GM19455 (cell line): ENCODE measurements at regions not wholly inside any gene's neighbourhood (a gene's known extent, or its start where the extent isn't known, plus 50 kb on each side); places are given as distances from the start of the nearest gene placed in this dataset.
"Not testable (repeated sequence)": the region's sequence is repeated elsewhere in the genome, so short reads cannot be mapped to it uniquely, and the experiment has no call there.

Source experiments
- ATAC-seq: cut with Tn5 transposase; IDR thresholded peaks from one replicate; pipeline ENCODE4 v1.9.1; 2021; ENCODE audit not compliant: unreplicated experiment

DNA sequence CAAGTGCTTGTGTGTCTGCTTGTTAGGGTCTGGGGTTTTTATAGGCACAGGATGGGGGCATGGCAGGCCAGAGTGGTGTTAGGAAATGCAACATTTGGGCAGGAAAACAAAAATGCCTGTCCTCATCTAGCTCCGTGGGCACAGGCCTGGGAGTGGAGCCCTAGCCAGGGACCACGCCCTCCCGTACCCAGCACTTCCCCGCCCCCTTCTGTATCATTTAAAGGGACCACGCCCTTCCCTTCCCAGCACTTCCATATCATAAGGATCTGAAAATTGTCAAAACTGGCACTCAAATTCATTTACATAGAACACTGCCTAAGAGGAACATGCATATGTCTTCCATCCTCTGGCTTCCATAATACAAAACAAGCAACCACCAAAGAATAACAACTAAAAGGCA lies 185.8 kb downstream of the B3GLCT start:
- ATAC-seq: no peak

DNA sequence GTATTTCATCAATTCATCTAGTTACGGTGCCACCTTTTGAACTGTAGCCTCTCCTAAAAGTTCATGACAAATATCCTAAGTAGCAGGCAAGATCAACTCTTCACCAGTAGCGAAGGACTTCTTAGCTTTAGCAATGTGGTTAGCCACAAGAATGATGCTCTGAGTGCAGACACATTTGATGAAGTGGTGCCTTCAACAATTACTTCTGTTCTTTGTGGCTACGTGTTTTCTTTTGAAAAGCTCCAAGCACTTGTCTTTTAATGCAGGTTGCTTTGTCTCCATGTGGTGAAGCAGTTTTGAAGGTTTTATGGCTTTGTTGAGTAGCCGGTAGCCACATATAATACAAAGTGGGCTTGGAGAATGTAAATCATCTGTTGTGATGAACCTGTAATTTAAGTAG lies 194.7 kb downstream of the B3GLCT start:
- ATAC-seq: no peak

DNA sequence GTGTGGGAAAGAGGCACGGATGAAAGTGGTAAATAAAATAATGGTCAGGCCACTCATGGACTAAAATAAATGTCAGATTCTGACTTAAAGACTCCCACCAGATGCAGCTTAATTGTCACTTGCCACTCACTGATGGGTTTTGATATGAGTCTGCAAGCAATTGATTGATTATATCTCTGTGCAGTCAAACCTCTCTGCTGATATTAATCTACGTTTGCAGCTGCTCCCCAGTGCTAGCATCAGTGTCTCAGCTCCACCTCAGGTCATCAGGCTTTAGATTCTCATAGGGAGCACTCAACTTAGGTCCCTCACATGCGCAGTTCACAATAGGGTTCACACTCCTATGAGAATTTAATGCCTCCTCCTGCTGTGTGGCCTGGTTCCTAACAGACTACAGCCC lies 195.3 kb downstream of the B3GLCT start:
- ATAC-seq: no peak

DNA sequence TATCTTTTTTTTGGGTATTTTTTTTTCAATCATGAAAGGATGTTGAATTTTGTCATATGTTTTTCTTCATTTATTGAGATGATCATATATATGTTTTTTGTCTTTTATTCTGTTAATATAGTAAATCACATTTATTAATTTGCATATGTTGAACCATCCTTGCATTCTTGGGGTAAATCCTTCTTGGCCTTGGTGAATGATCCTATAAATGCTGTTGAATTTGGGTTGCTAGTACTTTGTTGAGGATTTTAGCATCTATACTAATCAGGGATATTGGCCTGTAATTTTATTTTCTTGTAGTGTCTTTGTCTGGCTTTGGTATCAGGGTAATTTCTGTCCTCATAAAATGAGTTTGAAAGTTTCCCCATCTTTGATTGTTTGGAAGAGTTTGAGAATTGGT lies 199.9 kb downstream of the B3GLCT start:
- no peak for ATAC-seq

DNA sequence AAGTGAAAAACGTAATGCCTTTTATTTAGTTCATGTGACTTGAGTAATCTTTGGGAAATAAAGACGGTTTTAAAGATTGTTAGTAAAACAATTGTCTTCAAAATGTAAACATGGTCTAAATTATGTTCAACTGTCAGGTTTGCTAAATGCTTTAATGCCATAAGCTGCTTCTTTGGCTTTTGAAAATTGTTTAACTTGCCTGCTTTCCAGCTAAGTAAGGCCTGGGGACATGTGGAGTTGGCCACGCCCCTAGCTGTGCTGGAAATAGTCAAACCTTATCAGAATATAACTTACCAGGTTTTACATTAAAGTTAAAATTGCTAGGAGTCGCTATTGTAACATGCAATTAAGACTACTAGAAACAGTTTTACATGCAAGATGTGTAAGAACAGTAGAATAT lies 203.9 kb downstream of the B3GLCT start:
- not testable (repeated sequence) for ATAC-seq

DNA sequence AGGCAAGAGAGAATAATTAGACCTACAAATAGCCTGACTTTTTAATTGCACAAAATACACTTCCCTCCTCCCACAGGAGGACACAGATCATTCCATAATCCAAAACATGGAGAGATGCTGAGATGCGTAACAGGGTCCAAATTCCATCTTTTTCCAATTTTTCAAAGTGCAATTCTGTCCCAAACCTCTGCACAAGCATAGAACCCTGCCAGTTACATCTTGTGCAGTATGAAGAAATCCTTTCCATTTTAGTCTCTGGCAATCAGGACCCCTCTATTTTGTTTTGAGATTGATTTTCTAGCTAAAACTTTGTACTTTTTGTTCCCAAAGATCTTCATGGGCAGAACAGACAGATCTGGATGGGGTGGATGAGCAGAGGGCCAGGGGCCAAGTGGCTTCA lies 209.2 kb downstream of the B3GLCT start:
- no peak for ATAC-seq

DNA sequence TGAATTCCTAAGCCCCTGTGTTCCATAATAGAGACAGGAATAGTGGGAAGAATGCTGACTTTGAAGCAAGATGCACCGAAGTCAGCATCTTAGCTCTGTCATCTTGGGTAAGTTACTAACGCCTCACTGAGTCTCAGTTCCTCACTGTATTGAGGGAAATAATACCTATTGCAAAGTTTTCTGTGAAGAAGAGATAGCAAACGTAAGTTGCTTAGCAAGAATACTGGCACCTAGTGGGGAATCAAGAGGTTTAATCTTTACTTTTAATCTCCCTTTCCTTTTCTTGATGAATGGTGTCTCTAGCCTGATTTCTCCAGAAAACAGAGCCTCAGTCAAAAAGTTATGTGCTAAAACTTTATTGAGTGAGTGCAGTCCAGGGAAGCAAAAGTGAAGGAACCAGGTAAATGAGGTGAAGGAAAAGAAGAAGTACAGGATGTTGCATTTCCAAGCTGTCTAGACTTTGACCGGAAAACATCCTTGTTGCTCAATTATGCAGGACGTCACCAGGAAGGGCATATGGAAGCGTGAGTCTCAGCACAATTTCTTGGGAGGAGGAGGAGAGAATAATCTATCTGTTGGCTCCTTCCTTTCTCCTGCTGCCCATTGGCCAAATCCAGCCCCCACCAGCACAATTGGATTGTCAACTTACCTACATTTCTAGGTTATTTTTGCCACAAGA lies 210.0 kb downstream of the B3GLCT start:
- ATAC-seq: no peak

DNA sequence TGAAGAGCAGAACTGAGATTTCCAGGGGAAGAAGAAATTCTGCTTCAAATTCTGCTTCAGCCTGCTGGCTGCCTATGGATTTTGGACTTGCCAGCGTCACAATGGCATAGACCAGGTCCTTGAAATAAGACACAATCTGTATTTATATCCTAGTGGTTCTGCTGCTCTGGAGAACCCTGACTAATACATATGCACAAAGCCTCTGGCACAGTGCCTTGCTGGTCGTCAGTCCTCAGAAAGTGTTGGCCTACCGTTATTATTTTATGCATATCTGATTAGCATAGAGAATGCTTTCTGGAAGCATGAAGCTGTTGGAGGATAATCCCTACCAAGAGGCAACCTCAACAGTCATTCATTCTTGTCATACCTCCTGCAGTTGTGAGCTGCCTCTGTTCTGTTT lies 213.7 kb downstream of the B3GLCT start:
- ATAC-seq: no peak

DNA sequence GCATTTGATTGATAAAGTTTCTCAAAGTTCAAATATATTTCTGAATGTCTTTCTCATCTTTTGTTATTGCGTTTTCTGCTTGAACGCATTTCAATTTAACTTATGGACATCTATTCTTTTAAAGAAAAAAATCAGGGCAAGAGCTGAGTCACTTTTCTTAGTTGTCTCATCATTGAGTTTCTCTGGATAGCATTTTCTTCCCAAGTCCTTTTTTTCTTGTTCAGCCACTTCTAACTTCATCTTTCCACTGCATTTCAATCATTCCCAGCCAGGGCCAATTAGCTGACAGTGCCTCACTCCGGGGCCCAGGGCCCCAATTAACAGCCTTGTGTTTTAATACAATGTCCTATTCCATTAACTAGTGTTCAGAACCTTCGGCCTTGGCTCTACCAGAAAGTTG lies 216.3 kb downstream of the B3GLCT start:
- ATAC-seq: no peak

DNA sequence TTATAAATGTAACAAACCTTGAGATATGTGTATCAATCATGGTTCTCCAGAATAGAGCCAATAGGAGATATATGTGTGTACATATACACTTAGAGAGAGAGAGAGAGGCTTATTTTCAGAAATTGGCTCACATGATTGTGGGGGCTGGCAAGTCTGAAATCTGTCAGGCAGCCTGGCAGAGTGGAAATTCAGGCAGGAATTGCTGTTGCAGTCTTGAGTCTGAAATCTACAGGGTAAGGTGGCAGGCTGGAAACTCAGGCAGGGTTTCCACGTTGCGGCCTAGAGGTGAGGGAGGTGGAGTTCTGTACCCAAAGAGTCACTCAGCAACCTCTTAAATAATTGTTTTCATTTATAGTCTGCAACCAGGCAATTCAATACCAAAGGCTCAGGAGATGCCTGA lies 218.4 kb downstream of the B3GLCT start:
- no peak for ATAC-seq

DNA sequence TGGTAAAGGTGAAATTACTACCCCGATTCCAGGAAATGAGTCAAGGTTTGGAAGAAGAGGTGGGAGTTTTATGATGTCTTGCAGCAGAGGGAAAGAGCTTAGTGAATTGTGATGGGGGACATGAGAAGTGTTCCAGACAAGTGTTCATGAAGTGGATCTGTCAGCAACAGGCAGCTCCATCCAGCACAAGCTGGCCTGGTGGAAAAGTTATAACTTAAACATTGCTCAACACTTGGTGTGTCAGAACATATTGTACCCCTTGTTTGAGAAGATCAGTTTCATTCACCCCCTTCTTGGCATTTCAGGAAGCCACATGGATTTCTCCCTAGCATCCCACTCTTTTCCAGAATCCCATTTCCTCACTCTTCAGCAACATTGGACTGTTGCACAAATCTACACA lies 222.0 kb downstream of the B3GLCT start:
- no peak for ATAC-seq

DNA sequence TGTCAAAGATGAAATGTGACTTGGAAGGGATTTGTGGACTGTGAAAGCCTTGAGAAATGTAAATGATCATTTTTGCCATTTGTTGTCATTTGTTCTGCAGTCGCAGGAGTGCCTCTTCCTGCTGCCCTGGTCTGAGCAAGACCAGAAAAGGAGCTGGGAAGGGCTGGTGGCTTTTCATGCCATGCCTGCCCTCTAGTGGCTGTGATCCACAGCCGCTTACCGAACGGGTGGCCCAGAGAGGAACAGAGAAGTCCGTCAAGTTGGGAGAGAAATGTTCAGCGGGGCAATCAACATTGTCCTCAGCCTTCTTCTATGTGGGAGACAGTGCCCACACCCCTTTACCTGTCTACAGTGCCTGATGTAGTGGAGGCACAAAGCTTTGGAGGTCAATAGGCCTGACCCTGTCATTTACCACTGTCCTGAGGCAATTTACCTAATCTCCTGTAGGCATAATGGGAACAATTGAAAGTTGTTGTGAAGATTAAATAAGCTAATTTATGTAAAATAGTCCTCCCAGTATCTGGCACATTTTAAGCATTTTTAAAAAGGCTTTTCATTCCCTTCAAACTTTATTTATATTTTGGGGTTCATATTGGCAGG lies 224.5 kb downstream of the B3GLCT start:
- ATAC-seq: peak; percentile 99

DNA sequence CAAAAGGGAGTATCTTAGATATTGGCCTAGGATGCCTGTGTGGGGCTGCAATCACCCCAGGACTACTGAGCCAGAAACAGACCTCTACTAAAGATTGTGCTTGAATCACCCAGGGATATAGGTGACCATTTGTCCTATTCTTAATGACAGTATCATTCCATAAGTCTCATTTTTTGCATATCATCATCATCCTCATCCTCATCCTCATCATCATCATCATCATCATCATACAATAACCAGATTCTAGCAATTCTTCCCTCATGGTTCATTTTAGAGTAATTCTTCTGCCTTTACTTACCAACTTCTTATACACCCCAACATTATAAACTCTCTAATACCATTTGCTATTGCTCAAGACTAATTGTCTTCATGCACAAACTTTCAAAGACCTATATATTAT lies 226.6 kb downstream of the B3GLCT start:
- no peak for ATAC-seq

DNA sequence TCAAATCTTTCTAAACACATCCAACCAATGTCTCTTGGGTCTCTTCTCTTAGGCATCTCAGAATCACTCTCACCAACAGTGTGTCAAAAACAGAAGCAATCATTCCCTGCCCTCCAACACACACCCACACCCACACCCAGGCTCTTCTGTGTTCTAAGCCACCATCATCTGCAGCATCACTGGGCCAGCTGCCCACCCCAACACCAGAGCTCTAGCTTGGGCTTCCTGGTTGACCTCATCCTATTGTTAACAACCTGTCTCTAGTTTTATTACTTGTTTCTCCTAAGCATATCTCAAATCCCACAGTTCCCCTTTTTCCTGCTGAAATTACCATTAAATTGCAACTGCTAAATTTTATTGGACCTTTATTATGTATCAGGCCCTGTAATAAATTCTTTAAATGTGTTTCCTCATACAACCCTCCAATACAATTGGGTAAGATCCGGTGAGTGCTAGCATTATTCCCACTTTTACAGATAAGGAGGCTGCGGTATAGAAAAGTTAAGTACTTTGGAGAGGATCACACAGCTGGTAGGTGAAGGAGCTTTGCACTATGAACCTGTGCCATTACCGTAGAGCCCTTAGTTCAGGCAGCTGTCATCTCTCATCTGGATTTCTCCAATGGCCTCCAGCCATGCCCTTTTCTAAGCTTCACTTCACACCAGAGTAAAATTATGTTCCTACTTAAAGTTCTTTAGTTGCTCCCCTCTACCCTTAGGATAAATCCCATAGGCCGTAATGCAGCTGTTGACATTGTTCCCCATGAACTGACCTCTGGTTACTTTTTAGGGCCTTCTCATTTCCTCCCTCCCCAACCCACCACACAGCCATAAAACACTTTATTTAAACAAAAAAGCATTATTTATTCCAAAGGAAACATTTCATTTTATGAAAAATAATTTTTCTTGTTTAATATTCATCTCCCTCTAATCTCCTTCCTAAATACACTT lies 227.7 kb downstream of the B3GLCT start:
- no peak for ATAC-seq

DNA sequence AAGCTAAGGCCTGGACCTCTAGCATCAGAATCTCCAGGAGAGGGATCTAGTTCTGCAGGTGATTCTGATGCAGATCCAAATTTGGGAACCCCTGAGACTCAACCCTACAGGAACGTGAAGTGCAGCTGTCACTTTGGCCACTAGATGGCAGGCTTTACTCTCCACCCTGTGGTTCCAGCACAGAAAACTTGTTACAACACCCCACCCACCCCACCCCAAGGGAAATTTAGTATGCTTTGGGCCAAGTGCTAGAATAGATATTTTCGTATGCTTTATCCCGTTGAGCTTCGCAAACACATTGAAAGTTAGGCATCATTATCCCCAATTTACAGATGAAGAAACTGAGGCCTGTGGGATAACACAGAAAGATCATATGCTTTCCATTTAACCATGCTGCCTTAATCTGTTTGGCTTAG lies 232.0 kb downstream of the B3GLCT start:
- ATAC-seq: no peak

DNA sequence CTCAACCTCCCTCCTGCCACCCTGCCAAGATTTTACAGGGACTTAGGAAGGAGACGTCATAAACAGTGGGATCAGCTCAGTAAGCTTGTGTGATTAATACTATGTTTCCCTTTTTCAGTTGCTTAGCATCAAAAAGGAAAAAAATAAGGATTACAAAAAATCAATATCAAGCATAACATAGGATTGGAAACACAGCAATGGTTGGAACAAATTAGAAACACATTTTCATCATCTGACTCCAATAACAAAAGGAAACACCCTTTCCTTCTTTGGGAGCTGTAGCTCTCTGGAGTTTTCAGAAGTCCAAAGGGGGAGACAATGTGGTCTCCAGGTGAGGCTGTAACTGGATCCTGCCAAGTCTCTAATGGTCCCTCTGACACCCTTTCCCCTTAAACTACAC lies 233.4 kb downstream of the B3GLCT start:
- no peak for ATAC-seq

DNA sequence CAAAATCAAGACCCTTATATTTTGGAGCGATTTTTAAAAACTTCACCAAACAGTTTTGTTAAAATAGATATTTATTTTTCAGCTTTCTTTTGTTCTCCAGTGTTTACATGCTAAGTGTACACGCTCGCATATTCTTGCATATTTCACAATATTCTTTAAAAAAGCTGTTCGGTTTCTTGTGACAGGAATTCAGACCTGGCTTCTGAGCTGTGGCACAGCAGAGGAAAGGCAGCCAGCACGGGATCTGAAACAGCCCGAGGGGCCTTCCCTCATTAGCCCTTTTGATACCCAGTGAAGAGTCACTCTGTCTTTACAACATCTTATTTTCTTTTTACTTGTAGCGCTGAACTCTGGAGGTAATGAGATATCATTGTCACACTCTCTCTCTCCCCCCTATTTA lies 234.0 kb downstream of the B3GLCT start:
- ATAC-seq: no peak

DNA sequence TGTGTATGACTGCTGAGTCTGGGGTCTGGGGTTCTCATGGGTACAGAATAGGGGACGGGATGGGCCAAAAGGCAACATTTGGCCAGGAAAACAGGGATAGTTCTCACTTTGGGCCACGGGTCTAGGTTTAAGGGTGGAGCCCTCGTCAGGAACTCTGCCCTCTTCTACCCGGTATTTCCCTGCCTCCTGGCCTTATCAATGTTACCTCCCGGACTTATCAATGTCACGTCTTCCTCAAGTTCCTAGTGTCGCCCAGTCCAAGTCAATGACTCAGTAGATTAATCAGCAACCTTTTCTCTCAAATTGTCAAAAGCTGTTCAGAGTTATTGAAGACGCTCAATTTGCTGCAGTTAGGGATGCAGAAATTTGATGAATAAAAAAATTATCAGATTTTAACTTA lies 234.8 kb downstream of the B3GLCT start:
- no peak for ATAC-seq

DNA sequence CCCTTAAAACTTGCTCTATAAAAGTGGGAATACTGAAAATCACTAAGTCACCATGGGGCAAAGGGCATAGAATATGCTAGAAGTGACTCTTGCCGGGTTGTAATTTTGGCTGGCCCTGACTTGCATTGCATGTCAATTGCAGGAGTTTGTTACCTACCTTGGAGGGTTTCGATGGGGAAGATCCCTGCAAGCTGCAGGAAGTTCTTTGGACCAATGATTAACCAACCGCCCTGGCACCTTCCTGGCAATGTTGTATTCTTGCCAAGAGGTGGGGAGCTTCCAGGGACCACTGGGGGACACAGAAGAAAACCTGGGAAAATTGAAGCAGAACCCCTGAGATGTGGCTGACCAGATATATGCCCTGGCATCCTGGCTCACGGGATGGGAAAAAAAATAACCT lies 235.8 kb downstream of the B3GLCT start:
- ATAC-seq: no peak

DNA sequence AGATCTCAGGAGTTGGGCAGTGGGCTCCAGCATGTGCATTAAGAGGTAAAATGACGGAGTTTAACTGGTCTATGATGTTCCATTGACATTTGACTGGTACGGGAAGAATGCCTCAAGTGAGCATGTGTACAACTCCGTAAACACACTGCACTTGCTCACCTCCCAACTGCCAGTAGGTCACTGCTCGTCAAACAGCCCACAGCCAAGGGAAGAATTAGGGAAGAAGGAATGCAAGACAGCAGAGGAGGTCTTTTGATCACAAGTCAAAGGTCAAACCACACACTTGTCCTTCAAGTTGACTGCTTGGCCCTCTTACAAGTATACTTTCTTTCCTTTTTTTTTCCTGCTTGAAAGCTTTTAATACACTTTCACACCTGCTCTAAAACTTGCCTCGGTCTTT lies 236.7 kb downstream of the B3GLCT start:
- no peak for ATAC-seq

DNA sequence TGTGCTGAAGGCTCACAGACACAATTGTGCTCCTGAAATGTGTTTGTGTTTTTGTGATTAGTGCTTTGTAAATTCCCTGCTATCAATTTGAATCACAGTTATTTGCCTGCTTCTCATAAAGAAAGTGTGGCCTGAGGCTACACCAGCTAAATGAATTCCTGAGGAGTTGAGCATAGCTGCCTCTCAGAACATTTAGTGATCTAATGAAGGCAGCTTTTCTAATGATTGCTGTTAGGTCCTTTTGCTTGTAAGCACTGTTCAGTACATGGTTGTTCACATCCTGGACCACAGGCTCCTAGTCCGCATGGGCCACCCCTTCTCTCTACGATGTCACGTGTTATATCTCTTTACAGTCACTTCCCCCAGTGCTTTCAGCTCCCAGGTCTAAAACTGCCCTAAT lies 238.2 kb downstream of the B3GLCT start:
- no peak for ATAC-seq

DNA sequence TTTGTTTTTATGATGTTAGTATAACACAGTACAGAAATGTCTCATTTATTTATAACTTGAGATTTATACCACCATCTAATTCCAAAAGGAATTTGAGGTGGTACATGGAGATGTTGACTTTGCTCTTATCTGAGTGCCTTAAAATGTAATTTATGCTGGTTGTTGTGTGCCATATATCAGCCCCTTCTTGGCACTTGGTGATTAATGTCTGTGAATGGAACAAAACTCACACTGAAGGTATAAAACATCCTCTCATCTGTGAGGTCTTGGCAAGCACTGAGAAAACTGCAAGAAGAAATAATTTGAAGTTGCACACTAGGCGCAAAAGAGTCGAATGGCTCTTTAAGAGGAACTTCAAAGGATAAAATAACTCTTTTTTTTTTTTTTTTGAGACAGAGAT lies 240.4 kb downstream of the B3GLCT start:
- no peak for ATAC-seq
